ENCODE measurements at regions not wholly inside any gene's neighbourhood (a gene's known extent, or its start where the extent isn't known, plus 50 kb on each side); places are given as distances from the start of the nearest gene placed in this dataset.
"Not testable (repeated sequence)": the region's sequence is repeated elsewhere in the genome, so short reads cannot be mapped to it uniquely, and the experiment has no call there.

DNA sequence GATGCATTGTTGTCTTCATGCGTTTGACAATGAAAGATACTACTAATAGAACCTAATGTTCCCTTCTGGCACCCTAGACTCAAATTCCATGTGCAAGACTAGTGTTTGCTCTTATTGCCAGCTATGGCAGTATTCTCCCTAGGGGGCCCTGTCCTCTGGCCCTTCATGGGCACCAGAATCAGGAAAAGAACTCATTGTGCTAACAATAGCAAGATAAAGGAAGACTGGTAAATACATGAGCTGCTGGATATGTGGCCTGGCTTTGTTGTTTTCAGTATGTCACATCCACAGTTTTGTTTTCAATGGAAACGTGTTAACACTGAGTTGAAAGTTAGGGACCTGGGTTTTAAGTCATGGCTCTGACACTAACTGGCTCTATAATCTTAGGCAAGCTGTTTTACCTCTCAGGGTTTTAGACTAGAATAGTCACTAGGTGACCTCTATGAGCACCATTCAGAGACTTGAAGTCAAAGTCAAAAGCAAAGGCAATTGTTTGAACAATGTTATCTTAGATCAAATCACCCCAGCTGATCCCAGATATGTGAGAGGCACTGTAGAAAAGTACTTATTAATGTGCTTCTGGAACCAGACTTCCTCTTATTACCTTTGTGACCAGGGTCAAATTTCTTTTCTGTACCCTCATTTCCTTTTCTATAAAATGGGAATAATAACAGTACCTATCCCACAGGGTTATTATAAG, 253.7 kb upstream of the DIAPH2 start:
- no peak for DNase-seq (ENCODE audit: low read depth in 2 of 2)

DNA sequence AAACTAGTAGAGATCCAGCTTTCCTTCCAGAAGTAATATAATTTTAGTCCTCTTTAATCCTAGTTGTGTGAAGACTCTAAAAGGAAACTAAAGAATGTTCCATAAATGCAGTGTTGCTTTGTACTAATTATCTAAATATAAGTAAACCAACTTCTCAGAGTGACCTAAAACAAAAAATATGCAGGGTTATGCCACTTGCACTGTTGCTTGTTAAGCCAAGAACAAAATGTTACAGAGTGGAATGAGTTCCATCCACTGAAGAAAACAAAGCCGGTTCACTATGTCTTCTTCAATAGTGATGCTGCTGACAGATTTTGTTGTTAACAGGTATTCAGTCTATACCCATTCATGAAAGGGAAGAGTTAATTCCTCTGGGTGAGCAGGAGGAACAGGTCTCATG, 252.0 kb upstream of the DIAPH2 start:
- no peak for DNase-seq (ENCODE audit: low read depth in 2 of 2)

DNA sequence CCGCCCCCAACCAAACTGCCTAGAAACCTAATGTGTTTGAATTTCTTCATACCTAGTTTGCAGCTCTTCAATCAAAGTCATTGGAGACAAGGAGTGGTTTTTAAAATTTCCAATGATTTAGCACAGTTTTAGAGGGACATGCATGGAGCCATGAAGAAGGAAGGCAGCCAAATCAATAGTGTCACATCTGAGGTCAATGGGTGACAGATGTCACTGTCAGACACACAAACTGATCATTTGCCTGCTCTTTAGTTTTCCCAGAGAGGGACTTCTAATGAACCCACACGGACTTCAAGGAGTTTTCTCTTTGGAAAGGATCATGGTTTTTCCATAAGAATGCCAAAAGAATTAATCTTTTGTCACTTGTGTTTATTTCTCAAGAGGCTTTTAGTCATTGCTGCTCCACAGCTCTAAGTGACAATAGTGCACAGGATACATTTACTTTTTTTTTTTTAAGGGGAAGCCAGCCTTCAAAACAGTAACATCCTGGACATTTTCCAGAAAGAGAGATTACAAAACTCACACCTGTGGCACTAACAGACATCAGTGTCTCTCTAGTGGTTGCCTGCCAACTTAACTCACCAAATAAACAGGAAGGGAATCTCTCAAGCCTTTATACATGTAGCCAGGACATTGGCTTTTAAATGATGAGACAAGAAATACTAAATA, 251.1 kb upstream of the DIAPH2 start:
- DNase-seq (ENCODE audit: low read depth in 2 of 2): no peak

DNA sequence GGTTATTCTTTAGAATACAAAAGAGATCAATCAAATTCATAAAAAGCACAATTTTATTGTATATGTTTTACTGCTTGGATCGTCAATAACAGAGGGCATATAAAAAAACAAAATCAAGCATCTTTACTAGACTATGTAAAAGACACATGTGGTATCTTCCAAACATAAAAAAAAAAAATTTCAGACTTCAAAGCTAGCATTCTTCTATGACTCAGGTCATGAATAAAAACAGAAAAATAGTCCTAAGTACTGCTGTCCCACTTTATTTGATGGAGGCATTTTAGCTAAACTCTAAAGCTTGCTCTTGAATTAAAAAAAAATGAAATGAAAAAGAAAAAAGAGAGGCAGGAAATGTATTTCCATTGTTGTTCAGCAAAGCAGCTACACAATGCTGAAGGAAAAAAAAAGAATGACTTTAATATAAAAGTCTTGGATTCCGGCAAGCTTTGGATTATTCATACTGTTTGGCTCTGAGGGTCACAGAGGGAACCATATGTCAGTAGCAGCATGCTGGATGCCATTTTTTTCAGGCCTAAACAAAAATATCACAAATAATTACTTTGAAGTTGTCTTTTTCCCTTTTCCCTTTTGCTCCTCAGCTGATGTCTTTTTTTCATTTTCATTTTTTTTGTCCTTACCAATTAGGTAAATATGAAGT, 249.1 kb upstream of the DIAPH2 start:
- DNase-seq (ENCODE audit: low read depth in 2 of 2): no peak

DNA sequence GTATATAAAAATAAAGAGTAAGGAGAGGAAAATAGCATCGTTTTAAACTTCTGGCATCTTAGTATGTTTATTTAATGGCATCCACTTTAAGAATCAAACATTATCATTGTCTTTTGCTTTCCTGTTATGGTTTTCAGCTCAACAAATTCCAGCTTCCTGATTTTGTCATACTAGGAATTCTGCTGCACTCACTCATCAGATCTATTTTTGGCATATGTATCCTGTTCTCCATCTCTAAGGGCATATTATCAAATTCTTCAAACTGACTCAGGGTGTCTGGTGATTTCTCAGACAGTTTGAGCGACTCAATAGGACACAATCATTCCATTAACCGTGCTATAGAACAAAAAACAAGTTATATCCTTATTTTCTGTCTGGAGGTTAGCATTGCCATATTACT, 248.5 kb upstream of the DIAPH2 start:
- DNase-seq (ENCODE audit: low read depth in 2 of 2): no peak

DNA sequence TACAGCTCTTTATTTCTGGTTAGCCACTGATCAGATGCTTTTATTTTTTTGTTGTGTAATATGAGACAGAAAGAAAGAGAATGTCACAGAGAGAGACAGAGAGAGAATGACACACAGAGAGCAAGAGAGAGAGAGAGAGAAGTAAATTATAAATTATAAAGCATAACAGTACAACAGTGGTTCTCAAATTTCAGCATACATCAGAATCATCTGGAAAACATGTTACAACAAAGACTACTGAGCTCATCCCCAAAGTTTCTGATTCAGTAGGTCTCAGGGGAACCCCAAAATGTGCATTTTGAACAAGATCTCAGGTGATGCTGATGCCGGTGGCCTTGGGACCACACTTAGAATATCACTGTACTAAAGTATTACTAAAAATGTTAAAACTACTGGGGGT, 245.8 kb upstream of the DIAPH2 start:
- DNase-seq (ENCODE audit: low read depth in 2 of 2): no peak

DNA sequence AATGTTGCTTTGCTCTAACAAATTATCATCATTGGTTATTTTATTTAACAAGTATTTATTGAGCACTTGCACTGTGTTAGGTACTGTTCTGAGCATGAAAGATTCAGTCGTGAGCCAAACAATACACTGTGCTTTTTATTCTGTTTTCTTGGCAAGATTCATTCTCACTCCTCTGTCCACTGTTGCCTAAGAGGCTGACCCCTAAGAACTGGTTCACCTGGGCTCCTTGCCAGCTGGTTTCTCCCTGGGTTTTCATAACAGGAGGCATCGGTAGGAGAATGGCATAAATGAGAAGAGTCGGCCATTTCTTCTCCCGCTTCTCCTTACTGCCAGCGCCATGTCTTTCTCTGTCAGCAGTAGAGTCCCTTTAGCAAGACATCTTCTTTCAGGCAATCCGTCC, 243.7 kb upstream of the DIAPH2 start:
- no peak for DNase-seq (ENCODE audit: low read depth in 2 of 2)

DNA sequence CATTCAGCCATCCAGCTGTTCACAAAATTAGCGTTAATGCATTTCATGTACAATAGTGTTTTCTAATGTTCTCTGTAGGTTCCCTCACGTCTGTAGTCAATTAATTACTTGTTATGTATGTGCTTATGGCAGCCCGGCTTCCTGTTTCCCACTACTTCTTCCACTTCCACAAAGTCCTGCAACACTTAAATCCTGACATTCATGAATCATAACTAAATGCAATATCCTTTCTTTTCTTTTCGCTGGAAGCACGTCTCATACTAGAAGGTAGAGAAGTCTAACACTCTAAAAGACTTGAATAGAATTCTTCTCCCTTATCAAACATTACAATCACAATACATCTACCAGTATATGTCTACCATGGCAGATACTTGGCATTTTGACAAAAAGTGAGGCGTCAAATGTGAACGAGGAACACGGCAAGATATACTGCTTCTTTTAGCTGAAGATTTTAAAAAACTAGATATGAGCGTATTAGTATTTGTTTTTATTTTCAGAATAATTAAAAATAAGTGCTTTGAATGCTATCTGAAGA, 239.0 kb upstream of the DIAPH2 start:
- no peak for DNase-seq (ENCODE audit: low read depth in 2 of 2)

DNA sequence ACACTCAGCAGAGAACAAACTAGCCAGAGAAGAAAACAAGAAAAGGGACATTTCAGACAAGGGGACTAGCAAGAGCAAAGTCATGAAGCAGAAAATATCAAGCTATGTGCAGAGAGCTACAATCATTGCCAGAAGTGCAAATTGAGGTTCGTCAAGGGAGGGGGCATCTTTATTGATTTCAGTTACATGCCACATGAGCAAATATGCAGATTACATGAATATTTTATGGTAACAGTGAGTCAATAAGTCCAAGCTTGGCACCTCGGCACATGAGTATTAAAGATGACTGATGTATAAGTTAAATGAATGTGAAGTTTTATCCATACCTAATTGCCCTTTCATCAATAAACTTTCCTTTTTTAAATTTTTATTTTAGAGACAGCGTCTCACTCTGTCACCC, 238.1 kb upstream of the DIAPH2 start:
- no peak for DNase-seq (ENCODE audit: low read depth in 2 of 2)

DNA sequence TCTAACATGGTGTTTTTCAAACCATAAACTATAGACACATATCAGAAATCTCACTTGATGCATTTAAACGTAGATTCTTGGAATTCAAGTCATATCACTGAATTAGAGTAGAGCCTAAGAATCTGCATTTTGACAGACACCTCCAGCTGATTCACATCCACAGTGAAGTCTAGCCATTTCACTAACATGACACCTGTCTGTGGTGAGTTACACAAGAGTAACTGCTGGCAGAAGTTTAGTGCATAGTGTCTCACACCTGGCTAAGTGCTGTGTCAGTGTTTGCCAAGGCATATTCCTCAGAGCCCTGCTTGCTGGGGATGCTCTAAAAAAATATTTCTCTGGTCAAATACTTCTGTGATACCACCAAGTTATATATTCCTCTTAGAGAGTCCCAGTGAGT, 237.5 kb upstream of the DIAPH2 start:
- no peak for DNase-seq (ENCODE audit: low read depth in 2 of 2)

DNA sequence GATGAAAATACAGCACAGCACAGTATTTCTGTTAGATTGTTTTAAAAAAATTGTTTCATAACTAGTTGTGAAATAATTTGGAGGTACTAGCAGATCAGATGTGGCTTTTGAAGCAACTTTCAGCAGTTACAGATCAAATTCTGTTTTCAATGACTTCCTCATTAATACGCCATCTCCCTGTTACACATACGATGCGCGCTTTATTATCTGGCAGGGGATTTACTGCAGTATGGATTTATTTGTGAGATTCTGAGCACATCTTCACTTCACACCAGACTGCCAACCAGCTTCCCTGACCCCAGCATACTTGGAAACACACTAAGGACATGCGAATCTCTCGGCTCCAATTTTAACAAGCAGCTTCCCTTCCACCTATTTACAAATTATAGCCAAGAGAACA, 235.5 kb upstream of the DIAPH2 start:
- DNase-seq (ENCODE audit: low read depth in 2 of 2): no peak

DNA sequence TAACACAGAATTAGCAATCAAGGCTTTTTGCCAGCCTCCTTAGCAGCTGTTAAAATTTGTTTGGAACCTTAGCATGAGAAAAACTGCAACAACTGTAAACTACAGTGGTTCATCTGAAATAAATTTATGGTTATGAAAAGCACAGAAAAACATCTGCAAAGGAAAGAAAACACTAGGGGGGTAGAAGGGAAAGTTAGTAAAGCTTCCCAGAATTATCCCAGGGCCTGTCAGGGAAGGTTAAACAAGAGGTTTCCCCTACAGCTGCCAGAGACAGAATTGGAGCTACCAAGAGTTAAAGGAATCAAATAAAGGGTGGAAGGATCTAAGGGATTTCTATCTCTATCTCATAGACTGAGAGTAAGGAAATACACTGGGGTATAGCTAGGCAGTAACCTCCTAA, 234.7 kb upstream of the DIAPH2 start:
- DNase-seq (ENCODE audit: low read depth in 2 of 2): no peak

DNA sequence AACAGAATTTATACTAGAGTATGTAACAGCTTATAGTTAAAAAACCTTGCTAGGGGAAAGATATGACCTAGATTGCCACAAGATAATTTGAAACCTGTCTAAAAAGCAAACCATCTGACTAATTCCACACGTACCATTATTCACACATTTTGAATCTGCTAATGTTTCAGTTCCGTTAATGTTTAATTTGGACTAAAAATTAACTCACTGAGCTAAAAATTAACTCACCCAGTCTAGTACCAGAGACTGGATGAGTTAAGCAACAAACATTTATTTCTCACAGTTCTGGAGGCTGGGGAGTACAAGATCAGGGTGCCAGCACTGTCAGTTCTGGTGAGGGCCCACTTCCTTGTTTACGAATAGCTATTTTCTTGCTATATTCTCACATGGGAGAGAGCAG, 231.5 kb upstream of the DIAPH2 start:
- no peak for DNase-seq (ENCODE audit: low read depth in 2 of 2)

DNA sequence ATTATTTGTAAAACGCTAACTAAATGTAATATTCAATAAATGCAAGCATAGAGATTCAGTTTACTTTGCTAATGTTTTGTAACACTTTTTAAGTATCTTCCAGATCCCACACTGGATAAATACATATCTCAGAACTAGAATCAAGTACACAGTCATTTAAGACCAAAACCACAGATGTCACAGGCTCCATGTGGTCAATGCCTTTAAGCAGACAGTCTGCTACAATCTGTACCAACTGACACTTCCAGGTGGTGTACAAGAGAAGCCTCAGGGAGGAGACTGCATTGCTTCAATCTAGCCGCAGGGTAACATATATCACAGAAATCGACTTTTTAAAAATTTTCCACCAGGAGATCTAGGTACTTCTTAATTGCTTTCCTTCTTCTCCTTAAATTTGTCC, 229.6 kb upstream of the DIAPH2 start:
- no peak for DNase-seq (ENCODE audit: low read depth in 2 of 2)

DNA sequence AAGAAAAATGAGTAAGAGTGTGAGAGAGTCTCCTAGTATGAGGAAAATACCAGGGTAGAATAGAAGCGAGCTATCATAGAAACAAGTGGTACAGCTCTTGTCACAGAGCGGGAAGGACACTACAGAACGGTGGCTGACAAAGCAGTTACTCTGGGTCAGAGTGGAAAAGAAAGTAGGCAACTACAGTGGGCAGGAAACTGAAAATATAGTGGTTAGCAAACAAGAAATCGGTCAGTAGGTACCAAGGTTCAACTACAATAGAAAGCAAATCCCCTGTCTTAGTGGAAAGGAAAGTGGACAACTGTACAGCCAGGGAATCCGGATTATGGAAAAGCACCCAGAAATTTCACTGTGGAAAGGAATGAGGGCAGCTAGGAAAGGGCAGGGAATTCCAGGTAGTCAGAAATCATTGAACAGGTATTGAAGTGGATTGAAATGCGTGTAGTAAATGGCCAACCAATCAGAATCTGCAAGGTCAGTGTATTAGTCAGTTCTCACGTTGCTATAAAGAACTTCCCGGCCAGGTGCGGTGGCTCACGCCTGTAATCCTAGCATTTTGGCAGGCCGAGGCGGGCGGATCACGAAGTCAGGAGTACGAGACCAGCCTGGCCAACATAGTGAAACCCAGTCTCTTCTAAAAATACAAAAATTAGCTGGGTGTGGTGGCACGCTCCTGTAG, 219.6 kb upstream of the DIAPH2 start:
- DNase-seq (ENCODE audit: low read depth in 2 of 2): no peak

DNA sequence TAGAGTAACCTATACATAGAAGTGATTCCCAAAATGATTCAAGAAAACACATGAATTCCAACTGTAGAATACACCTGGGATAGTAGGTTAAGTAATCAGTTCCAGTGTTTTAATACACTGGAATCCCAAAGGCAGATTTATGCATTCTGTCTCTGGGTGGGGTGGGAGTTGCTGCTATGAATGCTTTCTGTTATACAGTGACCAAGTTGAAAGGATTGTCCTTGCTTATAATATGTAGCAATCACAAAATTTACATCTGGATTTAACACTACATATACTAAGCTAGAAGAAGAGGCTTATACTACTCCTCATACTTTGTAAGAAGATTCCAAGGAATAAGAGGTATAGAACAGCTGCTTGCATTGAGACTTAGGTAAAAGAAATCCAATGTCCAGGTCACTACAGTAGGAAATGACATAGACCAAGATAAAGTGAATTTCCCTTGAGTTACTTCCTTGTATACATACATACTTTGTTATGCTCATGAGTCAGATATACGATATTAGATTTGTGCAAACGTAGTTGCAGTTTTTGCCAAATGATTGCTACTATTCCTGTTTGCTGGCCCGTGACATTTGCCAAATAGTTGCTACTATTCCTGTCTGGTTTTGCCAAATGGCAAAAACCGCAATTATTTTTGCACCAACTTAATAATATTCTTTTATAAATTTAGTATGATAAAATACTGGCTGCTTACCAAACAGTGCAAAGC, 210.5 kb upstream of the DIAPH2 start:
- DNase-seq (ENCODE audit: low read depth in 2 of 2): no peak

DNA sequence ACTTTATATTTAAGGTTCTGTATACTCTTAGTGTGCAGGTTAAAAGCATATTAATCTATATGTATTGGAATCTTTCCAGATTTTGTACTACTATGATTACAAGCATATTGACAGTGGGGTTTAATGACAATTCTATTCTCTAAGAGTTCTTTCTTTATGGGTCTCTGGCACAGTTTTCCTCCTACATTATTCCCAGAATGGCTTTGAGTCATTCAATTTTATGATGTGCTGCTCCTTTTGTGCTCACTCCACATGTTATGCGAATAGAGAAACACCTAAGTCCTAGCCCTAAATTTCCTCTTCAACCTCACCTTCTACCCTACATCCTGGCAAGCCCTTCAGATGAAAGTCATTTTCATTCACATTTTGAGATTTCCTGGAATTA, 209.9 kb upstream of the DIAPH2 start:
- no peak for DNase-seq (ENCODE audit: low read depth in 2 of 2)

DNA sequence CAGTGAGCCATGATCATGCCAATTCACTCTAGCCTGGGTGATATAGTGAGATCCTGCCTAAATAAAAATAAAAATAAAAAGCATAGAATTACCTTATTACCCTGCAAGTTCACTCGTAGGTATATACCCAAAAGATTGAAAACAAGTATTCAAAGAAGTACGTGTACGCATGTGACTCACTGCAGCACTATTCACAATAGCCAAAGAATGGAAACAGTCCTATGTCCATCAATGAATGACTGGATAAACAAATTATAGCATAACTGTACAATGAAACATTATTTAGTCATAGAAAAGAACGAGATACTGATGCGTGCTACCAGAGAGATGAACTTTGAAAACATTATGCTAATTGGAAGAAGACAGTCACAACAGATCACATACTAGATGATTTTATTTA, 204.6 kb upstream of the DIAPH2 start:
- no peak for DNase-seq (ENCODE audit: low read depth in 2 of 2)

DNA sequence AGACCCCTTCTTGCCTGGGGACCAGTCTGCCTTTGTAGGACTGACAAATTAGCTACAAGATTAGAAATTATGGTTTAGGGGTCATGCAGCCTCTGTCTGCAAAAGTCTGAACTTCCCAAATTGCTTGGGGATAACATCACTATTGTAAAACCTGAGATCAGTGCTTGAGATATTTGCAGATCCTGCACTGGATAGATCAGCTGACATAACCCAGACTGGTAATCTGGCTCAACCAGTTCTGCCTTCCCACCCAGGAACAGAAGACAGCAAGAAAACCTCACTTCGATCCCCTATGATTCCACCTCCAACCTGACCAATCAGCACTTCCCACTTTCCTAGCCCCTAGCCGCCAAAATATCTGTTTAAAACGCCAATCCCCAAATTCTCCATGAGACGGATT, 202.8 kb upstream of the DIAPH2 start:
- DNase-seq (ENCODE audit: low read depth in 2 of 2): no peak

DNA sequence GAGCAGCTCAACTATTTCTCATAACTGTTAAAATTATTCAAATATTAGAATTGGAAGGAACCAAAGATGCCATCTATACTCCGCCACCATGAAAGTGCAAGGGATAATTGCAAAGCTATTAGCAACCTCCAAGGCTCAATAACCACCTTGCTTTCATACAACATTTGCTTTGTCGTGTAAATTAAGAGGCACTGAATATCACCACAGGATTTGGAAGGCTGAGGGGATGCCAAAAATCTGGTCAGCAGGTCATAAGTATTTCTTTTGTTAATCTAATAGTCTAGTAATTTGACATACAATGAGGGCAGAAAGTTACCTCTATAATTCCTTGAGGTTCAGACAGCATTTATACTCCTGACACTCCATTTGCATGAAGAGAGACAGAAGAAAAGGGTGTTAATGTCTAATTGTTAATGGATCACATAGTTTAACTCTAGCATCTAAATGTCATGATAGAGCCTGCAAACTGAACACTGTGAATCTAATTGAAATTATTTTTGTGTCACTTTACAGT, 200.9 kb upstream of the DIAPH2 start:
- DNase-seq (ENCODE audit: low read depth in 2 of 2): no peak

DNA sequence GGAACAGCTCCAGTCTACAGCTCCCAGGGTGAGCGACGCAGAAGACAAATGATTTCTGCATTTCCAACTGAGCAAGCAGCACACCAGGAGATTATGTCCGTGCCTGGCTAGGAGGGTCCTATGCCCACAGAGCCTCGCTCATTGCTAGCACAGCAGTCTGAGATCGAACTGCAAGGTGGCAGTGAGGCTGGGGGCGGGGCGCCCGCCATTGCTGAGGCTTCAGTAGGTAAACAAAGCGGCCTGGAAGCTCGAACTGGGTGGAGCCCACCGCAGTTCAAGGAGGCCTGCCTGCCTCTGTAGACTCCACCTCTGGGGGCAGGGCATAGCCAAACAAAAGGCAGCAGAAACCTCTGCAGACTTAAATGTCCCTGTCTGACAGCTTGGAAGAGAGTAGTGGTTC, 198.0 kb upstream of the DIAPH2 start:
- DNase-seq (ENCODE audit: low read depth in 2 of 2): not testable (repeated sequence)

DNA sequence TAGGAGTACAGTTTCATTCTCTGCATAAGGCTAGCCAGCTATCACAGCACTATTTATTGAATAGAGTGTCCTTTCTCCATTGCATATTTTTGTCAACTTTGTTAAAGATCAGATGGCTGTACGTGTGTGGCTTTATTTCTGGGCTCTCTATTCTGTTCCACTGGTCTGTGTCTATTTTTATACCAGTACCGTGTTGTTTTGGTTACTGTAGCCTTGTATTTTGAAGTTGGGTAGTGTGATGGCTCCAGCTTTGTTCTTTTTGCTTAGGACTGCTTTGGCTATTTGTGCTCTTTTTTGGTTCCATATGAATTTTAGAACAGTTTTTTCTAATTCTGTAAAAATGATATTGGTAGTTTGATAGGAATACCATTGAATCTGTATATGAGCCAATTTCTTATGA, 182.1 kb upstream of the DIAPH2 start:
- DNase-seq (ENCODE audit: low read depth in 2 of 2): no peak

Measured in activated CD4-positive, alpha-beta T cell treated with anti-CD3 and anti-CD28 coated beads for 24 hours (primary cell).